ENCODE measurements at regions not wholly inside any gene's neighbourhood (a gene's known extent, or its start where the extent isn't known, plus 50 kb on each side); places are given as distances from the start of the nearest gene placed in this dataset.

DNA sequence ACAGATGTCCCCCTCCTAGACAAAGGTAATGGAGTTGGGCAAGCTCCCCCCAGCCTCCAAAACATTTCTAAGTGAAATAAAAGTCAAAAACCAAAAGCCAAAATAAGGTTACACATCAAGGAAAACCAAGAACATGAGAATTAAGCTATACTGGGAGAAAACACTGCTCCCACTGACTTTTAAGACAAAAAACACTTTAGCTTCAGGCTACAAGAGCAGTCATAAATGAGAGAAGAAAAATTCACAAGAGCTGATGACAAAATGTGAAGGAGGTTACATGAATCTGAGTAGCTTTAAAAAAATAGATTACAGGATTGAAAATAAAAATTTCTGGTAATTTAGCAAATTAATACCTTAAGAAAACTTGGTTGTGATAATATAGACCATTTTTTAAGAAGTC is 1370.3 kb upstream of the CDH9 start:
- Histone ChIP-seq H2BK120ac (replicated peaks; ENCODE audit: low read depth, low read length) (no peak overlapping the region), H3K27ac (ENCODE audit: low read depth, low read length) (no peak overlapping the region), H2BK20ac (ENCODE audit: low read length) (no peak overlapping the region), H3K4me2 (ENCODE audit: insufficient read depth in 1 of 2, low read depth in 2 of 2, low read length in 2 of 2) (no peak overlapping the region), H2BK15ac (ENCODE audit: low read length) (no peak overlapping the region), H3K4me3 (ENCODE audit: extremely low read depth in 1 of 4, insufficient read depth in 2 of 4, low read depth in 3 of 4, low read length in 4 of 4) (no peak overlapping the region), H3K14ac (ENCODE audit: insufficient read length) (no peak overlapping the region), H2AK5ac (ENCODE audit: low read depth, low read length) (no peak overlapping the region), H3K9me3 (ENCODE audit: insufficient read depth in 2 of 2, low read depth in 1 of 2, low read length in 1 of 2) (peaks cover 4% of the 10 kb centered on the region in 2 experiments; a peak in 2 of 4 replicates), H3K23me2 (ENCODE audit: low read depth, low read length) (no peaks in the 10 kb centered on the region), H3K27me3 (replicated peaks in 1 of 4; ENCODE audit: control insufficient read depth in 3 of 4, extremely low read depth in 1 of 4, insufficient read depth in 3 of 4, low read length in 3 of 4) (no peaks in the 10 kb centered on the region), H3K23ac (ENCODE audit: insufficient read length) (no peak overlapping the region), H2BK5ac (ENCODE audit: low read depth, low read length) (no peak overlapping the region), H3K18ac (ENCODE audit: extremely low read depth, low read length) (no peak overlapping the region), H3K79me1 (ENCODE audit: low read depth, low read length) (no peaks in the 10 kb centered on the region), H4K5ac (ENCODE audit: insufficient read length, low read depth, low read length) (no peak overlapping the region), H3K9ac (replicated peaks in 1 of 4; ENCODE audit: extremely low read depth in 1 of 4, low read depth in 3 of 4, low read length in 3 of 4) (no peak overlapping the region), H3K4me1 (replicated peaks in 1 of 4; ENCODE audit: control insufficient read depth in 3 of 4, insufficient read depth in 4 of 4, low read length in 3 of 4) (peaks cover 0 to 4% (median 3%) of the 10 kb centered on the region in 4 experiments; a peak in 3 of 7 replicates), H4K8ac (ENCODE audit: extremely low read depth, insufficient read depth, low read length) (no peak overlapping the region), H2AFZ (ENCODE audit: low read length) (no peak overlapping the region), H3K36me3 (ENCODE audit: control insufficient read depth in 2 of 4, insufficient read depth in 4 of 4, low read length in 3 of 4) (no peaks in the 10 kb centered on the region), H4K91ac (replicated peaks; ENCODE audit: insufficient read length, low read length) (no peak overlapping the region), H3K4ac (replicated peaks; ENCODE audit: insufficient read length, low read depth, low read length) (no peak overlapping the region), H4K20me1 (replicated peaks in 1 of 2; ENCODE audit: control insufficient read depth in 1 of 2, insufficient read depth in 2 of 2, low read length in 2 of 2) (no peaks in the 10 kb centered on the region), H3K56ac (replicated peaks; ENCODE audit: insufficient read length, low read depth, low read length) (no peak overlapping the region), H3K79me2 (ENCODE audit: control insufficient read depth in 1 of 2, insufficient read depth in 2 of 2, low read length in 2 of 2) (no peaks in the 10 kb centered on the region), H2BK12ac (ENCODE audit: low read depth, low read length) (no peak overlapping the region)
- POLR2A ChIA-PET (ENCODE audit: partially characterized antibody): no interaction called here
- FAIRE-seq (no peak), DNase-seq (ENCODE audit: low read depth in 1 of 2, low spot score in 2 of 2) (no peak)
- TF ChIP-seq EZH2 (IDR thresholded peaks at IDR 0.05; ENCODE audit: low read depth, low read length, severe bottlenecking): no peak
- TF ChIP-seq CTBP2 (IDR thresholded peaks at IDR 0.05; ENCODE audit: borderline replicate concordance, insufficient read depth, insufficient read length, low read length): no peak
- TF ChIP-seq EGR1 (IDR thresholded peaks at IDR 0.05; ENCODE audit: borderline replicate concordance, low read depth, low read length): no peak
- TF ChIP-seq, protein P1, sequence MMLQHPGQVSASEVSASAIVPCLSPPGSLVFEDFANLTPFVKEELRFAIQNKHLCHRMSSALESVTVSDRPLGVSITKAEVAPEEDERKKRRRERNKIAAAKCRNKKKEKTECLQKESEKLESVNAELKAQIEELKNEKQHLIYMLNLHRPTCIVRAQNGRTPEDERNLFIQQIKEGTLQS (IDR thresholded peaks at IDR 0.05; ENCODE audit: insufficient read depth, low read depth, low read length): no peak
- TF ChIP-seq YY1 (IDR thresholded peaks at IDR 0.05; ENCODE audit: low read depth, low read length): no peak
- TF ChIP-seq POLR2A (IDR thresholded peaks at IDR 0.05; ENCODE audit: control extremely low read depth in 1 of 2, low read depth in 2 of 2, low read length in 2 of 2): no peak
- TF ChIP-seq MAFK (IDR thresholded peaks at IDR 0.05; ENCODE audit: low read depth, low read length): no peak
- no peak for TF ChIP-seq JUN (IDR thresholded peaks at IDR 0.05; ENCODE audit: low read depth, low read length)
- TF ChIP-seq CREB1 (IDR thresholded peaks at IDR 0.05): no peak
- TF ChIP-seq SP4 (IDR thresholded peaks at IDR 0.05; ENCODE audit: low read length): no peak
- no peak for TF ChIP-seq SIRT6 (IDR thresholded peaks at IDR 0.05; ENCODE audit: low read length)
- TF ChIP-seq USF2 (IDR thresholded peaks at IDR 0.05; ENCODE audit: low read length): no peak
- TF ChIP-seq BACH1 (IDR thresholded peaks at IDR 0.05; ENCODE audit: low read length): no peak
- TF ChIP-seq SP1 (IDR thresholded peaks at IDR 0.05; ENCODE audit: low read depth, low read length): no peak
- TF ChIP-seq CHD1 (IDR thresholded peaks at IDR 0.05; ENCODE audit: low read depth, low read length): no peak
- CTCF ChIA-PET (ENCODE audit: partially characterized antibody): no interaction called here

Measured in H1 (cell line).